ENCODE measurements at regions not wholly inside any gene's neighbourhood (a gene's known extent, or its start where the extent isn't known, plus 50 kb on each side); places are given as distances from the start of the nearest gene placed in this dataset.

- intact Hi-C loops (cut with DNase I; ENCODE audit: low total_unique reads), result no loop called here
- Histone ChIP-seq H3K4me1 (no peaks in the 10 kb centered on the region), H3K27ac (no peak overlapping the region), H3K36me3 (no peaks in the 10 kb centered on the region), H3K9me3 (no peaks in the 10 kb centered on the region), H3K4me3 (no peak overlapping the region), H3K27me3 (no peaks in the 10 kb centered on the region)
- no peak for DNase-seq (ENCODE audit: low spot score in 2 of 2)
- TF ChIP-seq POLR2AphosphoS5 (IDR thresholded peaks at IDR 0.05) (no peak), CTCF (IDR thresholded peaks at IDR 0.05) (no peak), POLR2A (IDR thresholded peaks at IDR 0.05) (no peak)
These were observed 302.7 kb downstream of the PLK2 start for GRCh38 chr5:58156973-58157701.

- no peaks in the 10 kb centered on the region for H3K9me3 ChIP-seq
- no peak overlapping the region for H3K4me3 ChIP-seq
- TF ChIP-seq CTCF (IDR thresholded peaks at IDR 0.05) (no peak), POLR2AphosphoS5 (IDR thresholded peaks at IDR 0.05) (no peak), POLR2A (IDR thresholded peaks at IDR 0.05) (no peak)
- no peak overlapping the region for H3K27ac ChIP-seq
- no peak for DNase-seq (ENCODE audit: low spot score in 2 of 2)
- no peaks in the 10 kb centered on the region for H3K36me3 ChIP-seq
- H3K27me3 ChIP-seq, result no peaks in the 10 kb centered on the region
- intact Hi-C loops (cut with DNase I; ENCODE audit: low total_unique reads), result no loop called here
- no peaks in the 10 kb centered on the region for H3K4me1 ChIP-seq
These were observed 303.5 kb downstream of the PLK2 start for GRCh38 chr5:58156361-58156760.

- no peaks in the 10 kb centered on the region for H3K9me3 ChIP-seq
- no peaks in the 10 kb centered on the region for H3K4me1 ChIP-seq
- no peaks in the 10 kb centered on the region for H3K36me3 ChIP-seq
- no peak overlapping the region for H3K27ac ChIP-seq
- H3K4me3 ChIP-seq, result no peak overlapping the region
- H3K27me3 ChIP-seq, result no peaks in the 10 kb centered on the region
- DNase-seq (ENCODE audit: low spot score in 2 of 2), result no peak
- TF ChIP-seq POLR2A (IDR thresholded peaks at IDR 0.05) (no peak), CTCF (IDR thresholded peaks at IDR 0.05) (no peak), POLR2AphosphoS5 (IDR thresholded peaks at IDR 0.05) (no peak)
- intact Hi-C loops (cut with DNase I; ENCODE audit: low total_unique reads), result no loop called here
These were observed 306.6 kb downstream of the PLK2 start for GRCh38 chr5:58153255-58153654.

GRCh38 chr5:58151414-58151813, 308.5 kb downstream of the PLK2 start:
- no peak overlapping the region for H3K4me3 ChIP-seq
- H3K9me3 ChIP-seq, result no peaks in the 10 kb centered on the region
- DNase-seq (ENCODE audit: low spot score in 2 of 2), result no peak
- no peak overlapping the region for H3K27ac ChIP-seq
- no peak for TF ChIP-seq POLR2AphosphoS5 (IDR thresholded peaks at IDR 0.05)
- no peak for TF ChIP-seq CTCF (IDR thresholded peaks at IDR 0.05)
- no peak for TF ChIP-seq POLR2A (IDR thresholded peaks at IDR 0.05)
- H3K36me3 ChIP-seq, result no peaks in the 10 kb centered on the region
- intact Hi-C loops (cut with DNase I; ENCODE audit: low total_unique reads), result no loop called here
- no peaks in the 10 kb centered on the region for H3K4me1 ChIP-seq
- H3K27me3 ChIP-seq, result no peaks in the 10 kb centered on the region

- no peaks in the 10 kb centered on the region for H3K9me3 ChIP-seq
- no peak overlapping the region for H3K27ac ChIP-seq
- DNase-seq (ENCODE audit: low spot score in 2 of 2), result no peak
- TF ChIP-seq POLR2A (IDR thresholded peaks at IDR 0.05) (no peak), CTCF (IDR thresholded peaks at IDR 0.05) (no peak), POLR2AphosphoS5 (IDR thresholded peaks at IDR 0.05) (no peak)
- no peaks in the 10 kb centered on the region for H3K4me1 ChIP-seq
- H3K27me3 ChIP-seq, result no peaks in the 10 kb centered on the region
- intact Hi-C loops (cut with DNase I; ENCODE audit: low total_unique reads), result no loop called here
- H3K4me3 ChIP-seq, result no peak overlapping the region
- H3K36me3 ChIP-seq, result no peaks in the 10 kb centered on the region
These were observed 309.0 kb downstream of the PLK2 start for GRCh38 chr5:58150926-58151325.

All from breast epithelium (tissue), 4 donors.